IMR-90 (cell line): ENCODE measurements at regions not wholly inside any gene's neighbourhood (a gene's known extent, or its start where the extent isn't known, plus 50 kb on each side); places are given as distances from the start of the nearest gene placed in this dataset.

Source experiments
- ATAC-seq: fragments of 200-7000 bp; cut with Tn5 transposase; 2 replicates; pipeline ENCODE4 v1.9.1; 2020; ENCODE audit warnings: low read depth, mild to moderate bottlenecking, moderate library complexity
- BruUV-seq: library from RNA; stranded (reverse); fragments of 400-500 nt; replicated peaks from 2 replicates; lab custom pipeline; 2021; lab: Mats Ljungman, UMichigan
- CTCF ChIA-PET: fragments of 300-600 bp; formaldehyde crosslinking; extraction: SDS; loops from one replicate; lab custom pipeline; 2021; ENCODE audit warnings: antibody characterized with exemption; lab: Yijun Ruan, JAX
- POLR2A ChIA-PET: fragments of 300-600 bp; sonication (Branson Sonifier 250); formaldehyde crosslinking; loops from one replicate; lab custom pipeline; 2022; ENCODE audit warnings: antibody characterized with exemption; ENCODE audit not compliant: unreplicated experiment; lab: Charles Lee
- DNase-seq: peaks from one replicate; pipeline ENCODE4 v3.0.0; 2013
- H2AFZ ChIP-seq: replicated peaks from 2 replicates; pipeline ENCODE3; 2013; ENCODE audit warnings: low read length, mild to moderate bottlenecking; ENCODE audit not compliant: poor library complexity
- H2AK5ac ChIP-seq: 2 replicates; pipeline ENCODE4 v1.6.1; 2013; ENCODE audit warnings: low read depth, low read length, inconsistent platforms
- H2AK9ac ChIP-seq: replicated peaks from 2 replicates; pipeline ENCODE3; 2013; ENCODE audit warnings: mild to moderate bottlenecking, low read depth, low read length, moderate library complexity; ENCODE audit not compliant: poor library complexity
- H2BK120ac ChIP-seq: 2 replicates; pipeline ENCODE4 v1.6.1; 2013; ENCODE audit warnings: low read depth, low read length, inconsistent platforms
- H2BK15ac ChIP-seq: 3 replicates; pipeline ENCODE4 v1.6.1; 2013; ENCODE audit warnings: low read depth, low read length, inconsistent platforms
- H2BK20ac ChIP-seq: 2 replicates; pipeline ENCODE4 v1.6.1; 2013; ENCODE audit warnings: low read depth, mild to moderate bottlenecking, inconsistent platforms, low read length, moderate library complexity
- H2BK5ac ChIP-seq: 2 replicates; pipeline ENCODE4 v1.6.1; 2013; ENCODE audit warnings: mild to moderate bottlenecking, low read depth, low read length, inconsistent platforms; ENCODE audit not compliant: poor library complexity, severe bottlenecking
- H3K14ac ChIP-seq: replicated peaks from 2 replicates; pipeline ENCODE4 v1.6.1; 2013; ENCODE audit warnings: low read depth, low read length, inconsistent platforms
- H3K18ac ChIP-seq: 2 replicates; pipeline ENCODE4 v1.6.1; 2013; ENCODE audit warnings: low read depth, low read length, control low read depth
- H3K23ac ChIP-seq: 2 replicates; pipeline ENCODE4 v1.6.1; 2013; ENCODE audit warnings: low read depth, low read length, inconsistent platforms
- H3K27ac ChIP-seq: 2 replicates; pipeline ENCODE4 v1.5.1; 2013; ENCODE audit warnings: mild to moderate bottlenecking, control low read depth, low read length; ENCODE audit not compliant: insufficient read depth
- H3K27me3 ChIP-seq: 2 replicates; pipeline ENCODE4 v1.6.1; 2013; ENCODE audit warnings: low read length; ENCODE audit not compliant: control insufficient read depth, insufficient read depth
- H3K36me3 ChIP-seq: 2 replicates; pipeline ENCODE4 v1.6.1; 2013; ENCODE audit warnings: low read length, mixed read lengths; ENCODE audit not compliant: control insufficient read depth, insufficient read depth
- H3K4ac ChIP-seq: 2 replicates; pipeline ENCODE4 v1.6.1; 2013; ENCODE audit warnings: low read depth, low read length, inconsistent platforms
- H3K4me1 ChIP-seq: 2 replicates; pipeline ENCODE4 v1.6.1; 2013; ENCODE audit warnings: low read length, mixed read lengths; ENCODE audit not compliant: control insufficient read depth, insufficient read depth
- H3K4me2 ChIP-seq: 2 replicates; pipeline ENCODE4 v1.6.1; 2013; ENCODE audit warnings: low read depth, mild to moderate bottlenecking, control low read depth, low read length, moderate library complexity
- H3K4me3 ChIP-seq: 2 replicates; pipeline ENCODE4 v1.5.1; 2013; ENCODE audit warnings: low read depth, mild to moderate bottlenecking, control low read depth, low read length, moderate library complexity; ENCODE audit not compliant: insufficient read depth
- H3K56ac ChIP-seq: 2 replicates; pipeline ENCODE4 v1.6.1; 2013; ENCODE audit warnings: low read length, inconsistent platforms; ENCODE audit not compliant: insufficient read depth; ENCODE audit errors: extremely low read depth
- H3K79me1 ChIP-seq, 2 experiments: 2 replicates each; pipeline ENCODE4 v1.6.1; 2013; ENCODE audit warnings: low read length in 2 of 2, inconsistent platforms in 1 of 2, low read depth in 1 of 2
- H3K9ac ChIP-seq: 2 replicates; pipeline ENCODE4 v1.6.1; 2013; ENCODE audit warnings: low read depth, low read length, control low read depth
- H3K9me1 ChIP-seq: 2 replicates; pipeline ENCODE4 v1.6.1; 2013; ENCODE audit warnings: low read length, inconsistent platforms; ENCODE audit not compliant: insufficient read depth
- H3K9me3 ChIP-seq: 2 replicates; pipeline ENCODE4 v1.6.1; 2013; ENCODE audit warnings: low read length; ENCODE audit not compliant: control insufficient read depth, insufficient read depth
- H4K20me1 ChIP-seq: 2 replicates; pipeline ENCODE4 v1.6.1; 2013; ENCODE audit warnings: low read length, inconsistent platforms; ENCODE audit not compliant: insufficient read depth
- H4K5ac ChIP-seq: 2 replicates; pipeline ENCODE4 v1.6.1; 2013; ENCODE audit warnings: mild to moderate bottlenecking, low read depth, low read length, control low read depth
- H4K8ac ChIP-seq, 2 experiments: 2 replicates each; pipeline ENCODE4 v1.6.1; 2013; ENCODE audit warnings: low read depth in 2 of 2, low read length in 2 of 2, control low read depth in 1 of 2, inconsistent platforms in 1 of 2
- H4K91ac ChIP-seq: 2 replicates; pipeline ENCODE4 v1.6.1; 2013; ENCODE audit warnings: low read depth, low read length, inconsistent platforms; ENCODE audit not compliant: insufficient read depth
- BHLHE40 ChIP-seq: fragments of 150-350 bp; IDR thresholded peaks from 2 replicates; pipeline ENCODE4 v1.6.1; 2016; ENCODE audit warnings: mild to moderate bottlenecking, low read depth, low read length
- CEBPB ChIP-seq: IDR thresholded peaks from 2 replicates; pipeline ENCODE4 v1.6.1; 2012; ENCODE audit warnings: low read depth, low read length, improper control_type of control experiment
- ELK1 ChIP-seq: fragments of 150-350 bp; IDR thresholded peaks from 2 replicates; pipeline ENCODE4 v1.6.1; 2016; ENCODE audit warnings: low read depth, mild to moderate bottlenecking, low read length, moderate library complexity, borderline replicate concordance
- FOS ChIP-seq: fragments of 150-350 bp; IDR thresholded peaks from 2 replicates; pipeline ENCODE4 v1.6.1; 2016; ENCODE audit warnings: low read depth, low read length
- MXI1 ChIP-seq: IDR thresholded peaks from 2 replicates; pipeline ENCODE4 v1.6.1; 2012; ENCODE audit warnings: low read depth, mild to moderate bottlenecking, low read length, moderate library complexity, borderline replicate concordance
- NFE2L2 ChIP-seq: fragments of 150-350 bp; IDR thresholded peaks from 2 replicates; pipeline ENCODE4 v1.6.1; 2016; ENCODE audit warnings: low read depth, mild to moderate bottlenecking, low read length
- POLR2A ChIP-seq: IDR thresholded peaks from 2 replicates; pipeline ENCODE4 v1.6.1; 2012; ENCODE audit warnings: mild to moderate bottlenecking, low read depth, low read length
- RAD21 ChIP-seq: IDR thresholded peaks from 2 replicates; pipeline ENCODE4 v1.6.1; 2012; ENCODE audit warnings: low read length, improper control_type of control experiment
- RCOR1 ChIP-seq: IDR thresholded peaks from 2 replicates; pipeline ENCODE4 v1.6.1; 2012; ENCODE audit warnings: mild to moderate bottlenecking, low read length, improper control_type of control experiment; ENCODE audit not compliant: insufficient replicate concordance
- SMC3 ChIP-seq: fragments of 150-350 bp; IDR thresholded peaks from 2 replicates; pipeline ENCODE4 v1.6.1; 2016; ENCODE audit warnings: low read depth, mild to moderate bottlenecking, antibody characterized with exemption, low read length, moderate library complexity
- USF2 ChIP-seq: fragments of 150-350 bp; IDR thresholded peaks from 2 replicates; pipeline ENCODE4 v1.6.1; 2017; ENCODE audit warnings: mild to moderate bottlenecking, antibody characterized with exemption, low read length, low read depth
- WGBS, 2 experiments: methylation state at CpG; one replicate each; pipeline versions ENCODE4 v1.1.5 to v1.1.7; 2013; ENCODE audit warnings: missing lambda C conversion rate in 2 of 2; ENCODE audit not compliant: insufficient read length in 1 of 2; ENCODE audit errors: extremely low coverage in 2 of 2; 5-methylcytosine and 5-hydroxymethylcytosine counted together
- dilution Hi-C: fragments of 300-500 bp; cut with HindIII; formaldehyde crosslinking; loops from one replicate; pipeline ENCODE4 v1.14.3; 2018; ENCODE audit warnings: low sequenced_read_pairs; ENCODE audit not compliant: unreplicated experiment
- in situ Hi-C: fragments of 300-500 bp; cut with MboI; formaldehyde crosslinking; loops from 3 replicates; pipeline ENCODE4 v1.14.3; 2019; ENCODE audit warnings: low sequenced_read_pairs, inconsistent platforms, mixed read lengths
- intact Hi-C: fragments of 100-400 bp; cut with micrococcal nuclease; formaldehyde crosslinking; loops from 2 replicates; pipeline ENCODE4 v1.10.0; 2022

GRCh38 chrX:20672476-20672875, 405.8 kb upstream of the RPS6KA3 start:
- H3K4me2 ChIP-seq, result no peak overlapping the region
- H4K5ac ChIP-seq, result no peak overlapping the region
- H2BK20ac ChIP-seq, result no peak overlapping the region
- H2AFZ ChIP-seq, result no peak overlapping the region
- in situ Hi-C loops (no loop called here), intact Hi-C loops (no loop called here), dilution Hi-C loops (no loop called here)
- no peak overlapping the region for H3K14ac ChIP-seq
- H3K56ac ChIP-seq, result no peak overlapping the region
- no peak overlapping the region for H2AK9ac ChIP-seq
- no peak overlapping the region for H2BK5ac ChIP-seq
- H2AK5ac ChIP-seq, result no peak overlapping the region
- no peak for ATAC-seq
- no peaks in the 10 kb centered on the region for H3K4me1 ChIP-seq
- TF ChIP-seq CEBPB (no peak), SMC3 (no peak), RAD21 (no peak), POLR2A (no peak), BHLHE40 (no peak), USF2 (no peak), FOS (no peak), MXI1 (no peak), ELK1 (no peak), RCOR1 (no peak), NFE2L2 (no peak)
- H4K8ac ChIP-seq, result no peak overlapping the region
- POLR2A ChIA-PET, result no interaction called here
- no peaks in the 10 kb centered on the region for H4K20me1 ChIP-seq
- no peak for DNase-seq
- H3K27me3 ChIP-seq, result no peaks in the 10 kb centered on the region
- H3K4ac ChIP-seq, result no peak overlapping the region
- no TSS peak for BruUV-seq
- H3K18ac ChIP-seq, result no peak overlapping the region
- H3K4me3 ChIP-seq, result no peak overlapping the region
- H4K91ac ChIP-seq, result no peak overlapping the region
- H2BK120ac ChIP-seq, result no peak overlapping the region
- H3K23ac ChIP-seq, result no peak overlapping the region
- no peak overlapping the region for H3K27ac ChIP-seq
- no peaks in the 10 kb centered on the region for H3K79me1 ChIP-seq
- no peak overlapping the region for H2BK15ac ChIP-seq
- no peak overlapping the region for H3K9ac ChIP-seq
- H3K9me3 ChIP-seq, result no peaks in the 10 kb centered on the region
- H3K36me3 ChIP-seq, result no peaks in the 10 kb centered on the region
- CTCF ChIA-PET, result no interaction called here
- H3K9me1 ChIP-seq, result no peaks in the 10 kb centered on the region
- WGBS, 2 experiments, result no CpG with 5 or more reads among the region's 2 CpGs
